ENCODE measurements at regions not wholly inside any gene's neighbourhood (a gene's known extent, or its start where the extent isn't known, plus 50 kb on each side); places are given as distances from the start of the nearest gene placed in this dataset.

GRCh38 chr10:59553162-59553900 is 156.3 kb downstream of the SLC16A9 start:
- POLR2A ChIA-PET = no interaction called here
- CTCF ChIA-PET = no interaction called here
- TF ChIP-seq SP1 (IDR thresholded peaks at IDR 0.05) = no peak
- TF ChIP-seq NFRKB (IDR thresholded peaks at IDR 0.05) = no peak
- TF ChIP-seq HDGF (IDR thresholded peaks at IDR 0.05; ENCODE audit: borderline replicate concordance) = no peak
- no peak for TF ChIP-seq ZNF384 (IDR thresholded peaks at IDR 0.05)
- TF ChIP-seq FOXM1 (IDR thresholded peaks at IDR 0.05; ENCODE audit: borderline replicate concordance) = no peak
- TF ChIP-seq BHLHE40 (IDR thresholded peaks at IDR 0.05; ENCODE audit: borderline replicate concordance) = no peak
- no peak for TF ChIP-seq ELF4 (IDR thresholded peaks at IDR 0.05)
- no peak for TF ChIP-seq SUZ12 (IDR thresholded peaks at IDR 0.05)
- TF ChIP-seq FOXK2 (IDR thresholded peaks at IDR 0.05) = no peak
- TF ChIP-seq ARNT (IDR thresholded peaks at IDR 0.05) = no peak
- TF ChIP-seq CTBP1 (IDR thresholded peaks at IDR 0.05; ENCODE audit: borderline replicate concordance) = no peak
- TF ChIP-seq FOXA1 (IDR thresholded peaks at IDR 0.05) = no peak
- TF ChIP-seq TARDBP (IDR thresholded peaks at IDR 0.05) = no peak
- TF ChIP-seq LEF1 (IDR thresholded peaks at IDR 0.05; ENCODE audit: borderline replicate concordance) = no peak
- TF ChIP-seq L3MBTL2 (conservative IDR thresholded peaks at IDR 0.05) = no peak
- TF ChIP-seq, protein P1, sequence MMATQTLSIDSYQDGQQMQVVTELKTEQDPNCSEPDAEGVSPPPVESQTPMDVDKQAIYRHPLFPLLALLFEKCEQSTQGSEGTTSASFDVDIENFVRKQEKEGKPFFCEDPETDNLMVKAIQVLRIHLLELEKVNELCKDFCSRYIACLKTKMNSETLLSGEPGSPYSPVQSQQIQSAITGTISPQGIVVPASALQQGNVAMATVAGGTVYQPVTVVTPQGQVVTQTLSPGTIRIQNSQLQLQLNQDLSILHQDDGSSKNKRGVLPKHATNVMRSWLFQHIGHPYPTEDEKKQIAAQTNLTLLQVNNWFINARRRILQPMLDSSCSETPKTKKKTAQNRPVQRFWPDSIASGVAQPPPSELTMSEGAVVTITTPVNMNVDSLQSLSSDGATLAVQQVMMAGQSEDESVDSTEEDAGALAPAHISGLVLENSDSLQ (IDR thresholded peaks at IDR 0.05) = no peak

DNA sequence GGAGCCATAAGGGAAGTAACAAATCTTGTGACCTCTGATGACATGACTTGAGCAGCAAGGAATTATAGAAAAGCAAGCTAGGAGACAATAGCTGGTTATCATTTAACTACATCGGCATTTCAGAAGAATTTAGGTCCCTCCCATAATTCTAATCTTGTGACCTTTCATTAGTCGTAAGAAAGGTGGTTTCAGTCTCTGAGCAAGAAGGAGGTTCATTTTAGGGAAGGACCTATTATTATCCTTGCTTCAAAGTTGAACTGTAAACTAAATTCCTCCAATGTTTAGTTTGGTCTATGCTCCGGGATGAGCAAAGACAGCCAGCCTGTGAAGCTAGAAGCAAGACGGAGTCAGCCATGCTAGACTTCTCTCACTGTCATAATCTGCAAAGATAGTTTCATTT is 159.6 kb downstream of the SLC16A9 start:
- no peak for DNase-seq (ENCODE audit: extremely low spot score)
- TF ChIP-seq FOXA1 (IDR thresholded peaks at IDR 0.05) = no peak
- TF ChIP-seq ZNF384 (IDR thresholded peaks at IDR 0.05) = no peak
- TF ChIP-seq CTBP1 (IDR thresholded peaks at IDR 0.05; ENCODE audit: borderline replicate concordance) = no peak
- ChIA-PET CTCF (no interaction called here), POLR2A (no interaction called here)

More at GRCh38 chr10:59553162-59553900, 156.3 kb downstream of the SLC16A9 start:
- no peak for DNase-seq (ENCODE audit: extremely low spot score)

DNA sequence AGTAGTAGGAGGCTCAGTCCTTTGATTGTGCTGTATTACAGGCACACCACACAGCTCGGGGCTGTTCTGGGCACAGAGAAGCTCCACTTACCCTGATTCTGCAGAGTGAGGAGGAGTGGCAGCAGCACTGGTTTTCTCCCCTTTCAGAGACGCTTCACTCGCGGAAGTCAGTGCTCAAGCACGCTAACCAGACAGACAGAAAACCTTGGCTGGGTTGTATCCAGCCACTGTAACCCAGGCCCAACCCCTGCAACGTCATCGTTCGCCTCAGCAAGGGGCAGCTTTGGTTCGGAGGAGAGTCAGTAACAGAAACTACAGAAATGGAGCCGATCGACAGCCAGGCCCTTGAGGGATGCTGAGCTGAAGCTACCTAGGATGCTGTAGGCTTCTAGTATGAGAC is 171.0 kb downstream of the SLC16A9 start:
- no peak for DNase-seq (ENCODE audit: extremely low spot score)
- TF ChIP-seq ZNF384 (IDR thresholded peaks at IDR 0.05) (no peak), FOXM1 (IDR thresholded peaks at IDR 0.05; ENCODE audit: borderline replicate concordance) (no peak)
- POLR2A ChIA-PET = no interaction called here
- CTCF ChIA-PET = no interaction called here

DNA sequence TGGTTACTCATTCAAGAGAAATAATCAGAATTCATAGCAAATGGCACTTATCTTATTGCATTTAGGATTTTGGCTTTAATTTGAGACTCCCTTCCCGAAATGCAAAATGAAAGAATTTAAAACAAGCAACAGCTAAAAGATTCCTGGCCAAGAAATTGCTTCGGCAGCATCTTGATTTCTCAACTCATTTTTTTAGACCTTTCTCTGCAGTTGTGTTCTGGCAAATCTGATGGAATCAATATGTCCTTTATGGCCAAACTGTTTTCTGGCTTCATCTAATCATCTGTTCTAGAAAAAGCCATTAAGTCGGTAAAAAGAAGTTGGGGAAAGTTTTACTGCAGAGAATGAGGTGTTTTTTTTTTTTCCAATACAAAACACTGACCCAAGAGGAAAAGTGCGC is 172.1 kb downstream of the SLC16A9 start:
- no peak for DNase-seq (ENCODE audit: extremely low spot score)
- TF ChIP-seq L3MBTL2 (conservative IDR thresholded peaks at IDR 0.05) = no peak
- TF ChIP-seq SUZ12 (IDR thresholded peaks at IDR 0.05) = no peak
- TF ChIP-seq FOXA1 (IDR thresholded peaks at IDR 0.05) = no peak
- no peak for TF ChIP-seq BHLHE40 (IDR thresholded peaks at IDR 0.05; ENCODE audit: borderline replicate concordance)
- TF ChIP-seq HDGF (IDR thresholded peaks at IDR 0.05; ENCODE audit: borderline replicate concordance) = no peak
- no peak for TF ChIP-seq NFRKB (IDR thresholded peaks at IDR 0.05)
- no peak for TF ChIP-seq ARNT (IDR thresholded peaks at IDR 0.05)
- no peak for TF ChIP-seq LEF1 (IDR thresholded peaks at IDR 0.05; ENCODE audit: borderline replicate concordance)
- TF ChIP-seq, protein P1 (IDR thresholded peaks at IDR 0.05) = no peak
- TF ChIP-seq TARDBP (IDR thresholded peaks at IDR 0.05) = no peak
- TF ChIP-seq SP1 (IDR thresholded peaks at IDR 0.05) = no peak
- no peak for TF ChIP-seq FOXK2 (IDR thresholded peaks at IDR 0.05)
- no peak for TF ChIP-seq ELF4 (IDR thresholded peaks at IDR 0.05)
- no peak for TF ChIP-seq ZNF384 (IDR thresholded peaks at IDR 0.05)
- TF ChIP-seq CTBP1 (IDR thresholded peaks at IDR 0.05; ENCODE audit: borderline replicate concordance) = no peak
- TF ChIP-seq FOXM1 (IDR thresholded peaks at IDR 0.05; ENCODE audit: borderline replicate concordance) = no peak
- ChIA-PET CTCF (no interaction called here), POLR2A (no interaction called here)

DNA sequence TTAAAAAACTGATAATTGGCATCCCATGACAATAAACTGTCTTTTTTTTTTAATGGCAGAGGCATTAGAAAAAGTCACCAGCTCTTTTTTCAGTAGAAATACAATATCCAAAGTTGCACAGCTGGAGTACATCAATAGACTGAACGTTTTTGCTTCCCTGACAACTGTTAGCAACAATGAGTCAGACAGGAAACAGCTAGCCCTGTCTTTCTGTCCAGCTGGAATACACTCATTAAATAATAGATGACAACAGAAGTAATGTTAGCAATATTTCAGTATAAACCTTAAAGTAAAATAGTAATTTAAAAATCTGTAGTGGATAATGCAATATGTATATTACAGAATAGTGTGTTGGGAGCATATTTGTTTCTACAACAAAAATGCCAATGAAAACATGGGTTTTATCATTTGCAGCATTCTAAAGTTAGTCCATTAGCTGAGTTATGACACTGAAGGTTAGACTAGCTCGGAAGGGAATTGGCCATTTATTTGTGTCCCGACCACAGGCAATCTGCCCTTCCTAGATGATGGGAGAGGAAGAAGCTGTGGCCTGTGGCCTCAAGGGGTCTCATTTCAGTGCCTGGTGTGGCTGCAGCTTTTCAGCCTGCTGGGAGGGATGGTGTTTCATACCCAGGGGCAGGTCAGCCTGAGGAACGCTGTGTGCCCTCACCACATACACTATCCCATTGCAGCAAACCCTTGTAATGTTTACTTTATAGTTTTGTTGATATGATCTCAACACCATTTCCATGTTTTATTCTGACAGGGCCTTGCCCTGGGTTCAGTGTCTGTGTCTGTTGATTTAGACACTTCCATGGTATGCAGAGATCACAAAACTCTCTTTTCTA is 173.3 kb downstream of the SLC16A9 start:
- TF ChIP-seq TARDBP (IDR thresholded peaks at IDR 0.05) = no peak
- TF ChIP-seq L3MBTL2 (conservative IDR thresholded peaks at IDR 0.05) = no peak
- no peak for TF ChIP-seq CTBP1 (IDR thresholded peaks at IDR 0.05; ENCODE audit: borderline replicate concordance)
- no peak for TF ChIP-seq FOXM1 (IDR thresholded peaks at IDR 0.05; ENCODE audit: borderline replicate concordance)
- no peak for TF ChIP-seq FOXK2 (IDR thresholded peaks at IDR 0.05)
- TF ChIP-seq, protein P1 (IDR thresholded peaks at IDR 0.05) = no peak
- no peak for TF ChIP-seq SP1 (IDR thresholded peaks at IDR 0.05)
- no peak for TF ChIP-seq FOXA1 (IDR thresholded peaks at IDR 0.05)
- TF ChIP-seq BHLHE40 (IDR thresholded peaks at IDR 0.05; ENCODE audit: borderline replicate concordance) = no peak
- TF ChIP-seq LEF1 (IDR thresholded peaks at IDR 0.05; ENCODE audit: borderline replicate concordance) = no peak
- TF ChIP-seq HDGF (IDR thresholded peaks at IDR 0.05; ENCODE audit: borderline replicate concordance) = no peak
- no peak for TF ChIP-seq ELF4 (IDR thresholded peaks at IDR 0.05)
- no peak for TF ChIP-seq NFRKB (IDR thresholded peaks at IDR 0.05)
- TF ChIP-seq ARNT (IDR thresholded peaks at IDR 0.05) = no peak
- no peak for TF ChIP-seq ZNF384 (IDR thresholded peaks at IDR 0.05)
- no peak for TF ChIP-seq SUZ12 (IDR thresholded peaks at IDR 0.05)
- CTCF ChIA-PET = no interaction called here
- DNase-seq (ENCODE audit: extremely low spot score) = no peak
- POLR2A ChIA-PET = no interaction called here

DNA sequence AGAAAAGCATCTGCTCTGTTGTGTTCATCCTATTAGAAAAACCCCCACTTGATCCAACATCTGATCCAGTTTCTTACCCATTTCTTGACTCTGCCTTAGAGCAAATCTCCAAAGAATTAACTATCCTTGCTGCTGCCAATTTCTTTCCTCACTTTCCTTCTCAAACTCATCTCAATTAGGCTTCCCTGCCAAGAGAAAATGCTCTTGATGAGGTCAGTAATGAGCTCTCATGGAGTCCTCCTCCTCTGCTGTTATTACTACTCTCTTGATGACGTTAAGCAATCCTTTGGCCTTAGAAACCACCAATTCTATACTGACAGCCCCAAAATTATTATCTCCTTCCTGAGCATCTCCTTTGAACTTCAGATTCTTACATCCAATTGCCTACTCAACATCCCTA is 162.0 kb upstream of the FAM13C start:
- POLR2A ChIA-PET = no interaction called here
- no peak for DNase-seq (ENCODE audit: extremely low spot score)
- TF ChIP-seq TARDBP (IDR thresholded peaks at IDR 0.05) (no peak), NFRKB (IDR thresholded peaks at IDR 0.05) (no peak), ELF4 (IDR thresholded peaks at IDR 0.05) (no peak), LEF1 (IDR thresholded peaks at IDR 0.05; ENCODE audit: borderline replicate concordance) (no peak), ARNT (IDR thresholded peaks at IDR 0.05) (no peak), FOXA1 (IDR thresholded peaks at IDR 0.05) (no peak), CTBP1 (IDR thresholded peaks at IDR 0.05; ENCODE audit: borderline replicate concordance) (no peak), SUZ12 (IDR thresholded peaks at IDR 0.05) (no peak), L3MBTL2 (conservative IDR thresholded peaks at IDR 0.05) (no peak)
- TF ChIP-seq, protein P1 (IDR thresholded peaks at IDR 0.05) = no peak
- CTCF ChIA-PET = no interaction called here
